Calu3 (cell line): ENCODE measurements at regions not wholly inside any gene's neighbourhood (a gene's known extent, or its start where the extent isn't known, plus 50 kb on each side); places are given as distances from the start of the nearest gene placed in this dataset.

Experiments used
- BruUV-seq: library from RNA; stranded (reverse); fragments of 400-500 nt; replicated peaks from 2 replicates; lab custom pipeline; 2021; lab: Mats Ljungman, UMichigan
- CTCF ChIA-PET: fragments of 300-600 bp; sonication (Branson Sonifier 250); formaldehyde crosslinking; loops from one replicate; lab custom pipeline; 2022; ENCODE audit warnings: antibody characterized with exemption; lab: Charles Lee
- DNase-seq: peaks from one replicate; pipeline ENCODE4 v3.0.0; 2022
- H3K27ac Mint-ChIP-seq: one replicate; pipeline ENCODE4 v1.8.0; 2022; ENCODE audit warnings: mixed read lengths; ENCODE audit not compliant: unreplicated experiment
- H3K27me3 Mint-ChIP-seq: one replicate; pipeline ENCODE4 v1.8.0; 2022; ENCODE audit warnings: mixed read lengths; ENCODE audit not compliant: unreplicated experiment
- H3K36me3 Mint-ChIP-seq: one replicate; pipeline ENCODE4 v1.8.0; 2022; ENCODE audit warnings: mild to moderate bottlenecking, moderate library complexity, mixed read lengths; ENCODE audit not compliant: insufficient read depth, unreplicated experiment
- H3K4me1 Mint-ChIP-seq: one replicate; pipeline ENCODE4 v1.8.0; 2022; ENCODE audit warnings: mild to moderate bottlenecking, low read depth, mixed read lengths; ENCODE audit not compliant: unreplicated experiment
- H3K4me3 Mint-ChIP-seq: one replicate; pipeline ENCODE4 v1.8.0; 2022; ENCODE audit warnings: mild to moderate bottlenecking, low read depth, moderate library complexity, mixed read lengths; ENCODE audit not compliant: unreplicated experiment
- H3K9me3 Mint-ChIP-seq: one replicate; pipeline ENCODE4 v1.8.0; 2022; ENCODE audit warnings: low read depth, mixed read lengths; ENCODE audit not compliant: unreplicated experiment
- CTCF ChIP-seq: fragments of 200-600 bp; IDR thresholded peaks from one replicate; pipeline ENCODE4 v1.8.0; 2022; ENCODE audit warnings: antibody characterized with exemption; ENCODE audit not compliant: unreplicated experiment
- intact Hi-C: fragments of 100-400 bp; cut with micrococcal nuclease; formaldehyde crosslinking; loops from one replicate; pipeline ENCODE4 v1.10.0; 2022; ENCODE audit not compliant: unreplicated experiment

GRCh38 chr19:32053376-32053775 lies 292.0 kb upstream of the ZNF507 start:
- Mint-ChIP-seq H3K36me3 (no peaks in the 10 kb centered on the region), H3K4me3 (no peak overlapping the region), H3K27ac (no peak overlapping the region), H3K9me3 (peaks cover 19% of the 10 kb centered on the region), H3K4me1 (no peaks in the 10 kb centered on the region), H3K27me3 (no peaks in the 10 kb centered on the region)
- intact Hi-C loops, result no loop called here
- no peak for DNase-seq
- CTCF ChIA-PET, result no interaction called here
- no TSS peak for BruUV-seq
- TF ChIP-seq CTCF, result no peak

DNA sequence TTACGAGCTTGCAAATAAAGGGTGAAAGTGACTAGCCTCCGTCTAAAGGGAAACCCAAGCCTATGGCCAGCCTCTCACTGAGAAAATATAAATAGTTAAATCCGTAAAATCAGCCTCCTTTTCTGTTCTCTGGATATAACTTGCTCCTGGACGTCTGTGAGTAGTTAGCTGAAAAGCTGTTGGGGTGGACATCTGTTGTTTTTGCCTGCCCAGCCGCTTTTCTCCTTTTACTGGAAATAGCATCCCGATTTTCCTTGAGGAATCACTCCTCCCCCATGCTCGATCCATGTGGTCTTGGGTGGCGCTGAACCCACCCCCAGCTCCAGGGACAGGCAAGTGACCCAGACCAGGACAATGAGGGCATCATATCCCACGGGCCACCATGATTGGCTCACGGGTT lies 291.5 kb upstream of the ZNF507 start:
- Mint-ChIP-seq H3K36me3 (no peaks in the 10 kb centered on the region), H3K27ac (no peak overlapping the region), H3K4me1 (no peaks in the 10 kb centered on the region), H3K4me3 (no peak overlapping the region), H3K27me3 (no peaks in the 10 kb centered on the region), H3K9me3 (peaks cover 21% of the 10 kb centered on the region)
- CTCF ChIA-PET, result no interaction called here
- no peak for DNase-seq
- intact Hi-C loops, result no loop called here
- no peak for TF ChIP-seq CTCF
- no TSS peak for BruUV-seq

GRCh38 chr19:32058131-32058530 lies 287.3 kb upstream of the ZNF507 start:
- no TSS peak for BruUV-seq
- Mint-ChIP-seq H3K27ac (no peak overlapping the region), H3K4me1 (no peaks in the 10 kb centered on the region), H3K36me3 (no peaks in the 10 kb centered on the region), H3K4me3 (no peak overlapping the region), H3K27me3 (no peaks in the 10 kb centered on the region), H3K9me3 (peaks cover 16% of the 10 kb centered on the region)
- intact Hi-C loops, result no loop called here
- CTCF ChIA-PET, result no interaction called here
- DNase-seq, result no peak
- TF ChIP-seq CTCF, result no peak

GRCh38 chr19:32061315-32061714 lies 284.1 kb upstream of the ZNF507 start:
- no peak overlapping the region for H3K27ac Mint-ChIP-seq
- no peaks in the 10 kb centered on the region for H3K27me3 Mint-ChIP-seq
- H3K4me1 Mint-ChIP-seq, result no peaks in the 10 kb centered on the region
- H3K9me3 Mint-ChIP-seq, result peaks cover 15% of the 10 kb centered on the region
- no peak for TF ChIP-seq CTCF
- CTCF ChIA-PET, result no interaction called here
- no peak overlapping the region for H3K4me3 Mint-ChIP-seq
- intact Hi-C loops, result no loop called here
- no TSS peak for BruUV-seq
- DNase-seq, result no peak
- no peaks in the 10 kb centered on the region for H3K36me3 Mint-ChIP-seq
